ENCODE measurements at regions not wholly inside any gene's neighbourhood (a gene's known extent, or its start where the extent isn't known, plus 50 kb on each side); places are given as distances from the start of the nearest gene placed in this dataset.

DNA sequence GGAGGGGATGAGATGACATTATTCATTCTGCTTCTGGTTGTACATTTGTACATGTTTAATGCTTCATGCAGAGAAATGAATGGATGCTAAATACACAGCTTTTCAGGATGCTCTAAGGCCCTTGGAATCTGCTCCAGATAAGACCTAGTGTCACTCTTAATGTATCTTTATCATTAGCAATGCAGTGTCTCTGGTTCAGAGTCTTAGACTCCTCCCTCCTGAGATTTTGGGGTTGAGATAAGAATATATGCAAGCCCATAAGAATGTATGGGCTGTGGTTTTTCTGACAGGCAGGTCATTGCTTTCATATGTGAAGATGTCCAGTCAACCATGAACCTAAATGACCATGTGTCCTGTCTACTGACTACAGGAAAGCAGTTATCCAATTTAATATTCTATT, 415.5 kb downstream of the RPS6KC1 start:
- TF ChIP-seq, protein P1, sequence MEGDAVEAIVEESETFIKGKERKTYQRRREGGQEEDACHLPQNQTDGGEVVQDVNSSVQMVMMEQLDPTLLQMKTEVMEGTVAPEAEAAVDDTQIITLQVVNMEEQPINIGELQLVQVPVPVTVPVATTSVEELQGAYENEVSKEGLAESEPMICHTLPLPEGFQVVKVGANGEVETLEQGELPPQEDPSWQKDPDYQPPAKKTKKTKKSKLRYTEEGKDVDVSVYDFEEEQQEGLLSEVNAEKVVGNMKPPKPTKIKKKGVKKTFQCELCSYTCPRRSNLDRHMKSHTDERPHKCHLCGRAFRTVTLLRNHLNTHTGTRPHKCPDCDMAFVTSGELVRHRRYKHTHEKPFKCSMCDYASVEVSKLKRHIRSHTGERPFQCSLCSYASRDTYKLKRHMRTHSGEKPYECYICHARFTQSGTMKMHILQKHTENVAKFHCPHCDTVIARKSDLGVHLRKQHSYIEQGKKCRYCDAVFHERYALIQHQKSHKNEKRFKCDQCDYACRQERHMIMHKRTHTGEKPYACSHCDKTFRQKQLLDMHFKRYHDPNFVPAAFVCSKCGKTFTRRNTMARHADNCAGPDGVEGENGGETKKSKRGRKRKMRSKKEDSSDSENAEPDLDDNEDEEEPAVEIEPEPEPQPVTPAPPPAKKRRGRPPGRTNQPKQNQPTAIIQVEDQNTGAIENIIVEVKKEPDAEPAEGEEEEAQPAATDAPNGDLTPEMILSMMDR (IDR thresholded peaks at IDR 0.05) = no peak
- no peak overlapping the region for H3K4me3 ChIP-seq
- H3K27me3 ChIP-seq (replicated peaks; ENCODE audit: insufficient read depth) = no peaks in the 10 kb centered on the region
- ATAC-seq (ENCODE audit: insufficient number of reproducible peaks, low FRiP score, low read depth) (no peak), DNase-seq (ENCODE audit: low spot score) (no peak)
- no peak overlapping the region for H3K27ac ChIP-seq
- H3K9me3 ChIP-seq = no peaks in the 10 kb centered on the region
- H3K4me1 ChIP-seq (ENCODE audit: control insufficient read depth in 1 of 2, low read depth in 2 of 2) = no peaks in the 10 kb centered on the region
- H3K36me3 ChIP-seq = no peaks in the 10 kb centered on the region

DNA sequence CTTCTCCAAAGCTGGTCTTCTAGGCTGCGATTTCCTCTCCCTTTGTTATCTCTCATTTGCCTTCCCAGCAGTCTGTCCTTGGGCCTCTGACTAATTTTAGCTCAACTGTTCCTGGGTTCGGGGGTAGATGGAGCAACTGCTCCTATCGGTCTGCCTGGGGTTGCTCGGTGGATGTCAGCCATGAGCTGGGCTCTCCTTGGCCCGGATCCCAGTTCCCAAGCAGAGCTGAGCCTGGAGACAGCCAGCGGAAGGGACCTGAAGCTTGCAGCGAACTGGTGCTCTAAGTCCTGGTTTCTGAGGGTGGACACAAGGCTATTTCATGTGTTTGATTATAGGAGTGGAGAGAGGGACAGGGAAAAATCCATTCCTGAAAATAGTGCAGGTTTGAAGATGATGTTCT, 423.0 kb downstream of the RPS6KC1 start:
- no peak for ATAC-seq (ENCODE audit: insufficient number of reproducible peaks, low FRiP score, low read depth)
- peaks cover 0 to 9% of the 10 kb centered on the region in 2 donors for H3K4me1 ChIP-seq (ENCODE audit: control insufficient read depth in 1 of 2, low read depth in 2 of 2)
- TF ChIP-seq, protein P1 (IDR thresholded peaks at IDR 0.05) = no peak
- no peak overlapping the region for H3K4me3 ChIP-seq
- DNase-seq (ENCODE audit: low spot score) = no peak
- H3K27ac ChIP-seq = no peak overlapping the region
- no peaks in the 10 kb centered on the region for H3K27me3 ChIP-seq (replicated peaks; ENCODE audit: insufficient read depth)
- no peaks in the 10 kb centered on the region for H3K36me3 ChIP-seq
- no peaks in the 10 kb centered on the region for H3K9me3 ChIP-seq

DNA sequence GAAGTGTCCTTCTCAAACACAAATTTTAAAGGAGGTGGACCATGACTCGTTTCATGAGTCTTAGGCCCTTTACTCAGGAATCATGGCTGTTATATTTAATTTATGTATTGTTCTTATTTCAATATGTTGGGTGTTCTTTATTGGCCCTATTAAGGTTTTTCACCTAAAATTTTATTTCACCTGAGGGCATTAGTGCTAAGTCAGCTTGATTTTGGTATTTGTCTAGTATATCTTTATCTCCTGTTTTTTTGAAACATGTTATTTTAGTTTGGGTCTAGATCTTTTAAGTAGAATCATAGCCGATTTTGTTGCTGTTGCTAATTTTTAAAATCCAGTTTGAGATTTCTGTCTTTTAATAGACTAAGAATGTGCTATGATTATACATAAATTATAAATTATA, 430.4 kb downstream of the RPS6KC1 start:
- TF ChIP-seq, protein P1 (IDR thresholded peaks at IDR 0.05) = no peak
- DNase-seq (ENCODE audit: low spot score) = no peak
- Histone ChIP-seq H3K36me3 (no peaks in the 10 kb centered on the region), H3K27me3 (replicated peaks; ENCODE audit: insufficient read depth) (no peaks in the 10 kb centered on the region), H3K27ac (no peak overlapping the region), H3K4me3 (no peak overlapping the region), H3K4me1 (ENCODE audit: control insufficient read depth in 1 of 2, low read depth in 2 of 2) (no peaks in the 10 kb centered on the region), H3K9me3 (no peaks in the 10 kb centered on the region)
- ATAC-seq (ENCODE audit: insufficient number of reproducible peaks, low FRiP score, low read depth) = no peak

DNA sequence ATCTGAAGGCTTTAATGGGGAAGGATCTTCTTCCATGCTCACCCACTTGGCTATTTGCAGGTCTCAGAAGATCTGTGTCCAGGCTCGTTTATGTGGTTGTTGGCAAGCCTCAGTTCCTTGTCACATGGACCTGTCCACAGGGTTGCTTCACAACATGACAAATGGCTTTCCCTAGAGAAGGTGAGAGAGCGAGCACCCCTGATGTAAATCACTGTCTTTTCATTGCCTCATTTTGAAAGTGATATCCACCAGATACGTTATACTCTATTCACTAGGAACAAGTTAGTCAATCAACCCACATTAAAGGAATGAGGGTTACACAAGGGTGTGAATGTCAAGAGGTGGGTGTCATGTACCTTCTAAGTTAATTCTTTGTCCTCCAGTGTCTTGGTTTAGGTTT, 433.3 kb downstream of the RPS6KC1 start:
- H3K27ac ChIP-seq = no peak overlapping the region
- H3K36me3 ChIP-seq = no peaks in the 10 kb centered on the region
- H3K4me3 ChIP-seq = no peak overlapping the region
- H3K4me1 ChIP-seq (ENCODE audit: control insufficient read depth in 1 of 2, low read depth in 2 of 2) = no peaks in the 10 kb centered on the region
- TF ChIP-seq, protein P1 (IDR thresholded peaks at IDR 0.05) = no peak
- no peaks in the 10 kb centered on the region for H3K9me3 ChIP-seq
- ATAC-seq (ENCODE audit: insufficient number of reproducible peaks, low FRiP score, low read depth) = no peak
- no peak for DNase-seq (ENCODE audit: low spot score)
- no peaks in the 10 kb centered on the region for H3K27me3 ChIP-seq (replicated peaks; ENCODE audit: insufficient read depth)

DNA sequence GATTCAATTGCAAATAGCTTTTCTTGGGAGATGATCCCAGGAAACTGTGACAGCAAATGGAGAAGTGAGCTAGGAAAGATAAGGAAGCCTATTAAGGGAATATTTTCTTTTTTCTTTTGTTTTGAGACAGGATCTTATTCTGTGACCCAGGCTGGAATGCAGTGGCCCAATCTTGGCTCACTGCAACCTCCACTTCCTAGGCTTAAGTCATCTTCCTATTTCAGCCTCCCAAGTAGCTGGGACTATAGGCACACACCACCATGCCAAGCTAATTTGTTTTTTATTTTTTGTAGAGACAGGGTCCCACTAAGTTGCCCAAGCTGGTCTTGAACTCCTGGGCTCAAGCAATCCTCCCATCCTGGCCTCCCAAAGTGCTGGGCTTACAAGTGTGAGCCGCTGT, 433.7 kb downstream of the RPS6KC1 start:
- ATAC-seq (ENCODE audit: insufficient number of reproducible peaks, low FRiP score, low read depth) (no peak), DNase-seq (ENCODE audit: low spot score) (no peak)
- no peak overlapping the region for H3K4me3 ChIP-seq
- TF ChIP-seq, protein P1 (IDR thresholded peaks at IDR 0.05) = no peak
- H3K27ac ChIP-seq = no peak overlapping the region
- no peaks in the 10 kb centered on the region for H3K4me1 ChIP-seq (ENCODE audit: control insufficient read depth in 1 of 2, low read depth in 2 of 2)
- H3K9me3 ChIP-seq = no peaks in the 10 kb centered on the region
- no peaks in the 10 kb centered on the region for H3K27me3 ChIP-seq (replicated peaks; ENCODE audit: insufficient read depth)
- no peaks in the 10 kb centered on the region for H3K36me3 ChIP-seq

Data from thoracic aorta (tissue), 2 donors.